ENCODE measurements at regions not wholly inside any gene's neighbourhood (a gene's known extent, or its start where the extent isn't known, plus 50 kb on each side); places are given as distances from the start of the nearest gene placed in this dataset.

DNA sequence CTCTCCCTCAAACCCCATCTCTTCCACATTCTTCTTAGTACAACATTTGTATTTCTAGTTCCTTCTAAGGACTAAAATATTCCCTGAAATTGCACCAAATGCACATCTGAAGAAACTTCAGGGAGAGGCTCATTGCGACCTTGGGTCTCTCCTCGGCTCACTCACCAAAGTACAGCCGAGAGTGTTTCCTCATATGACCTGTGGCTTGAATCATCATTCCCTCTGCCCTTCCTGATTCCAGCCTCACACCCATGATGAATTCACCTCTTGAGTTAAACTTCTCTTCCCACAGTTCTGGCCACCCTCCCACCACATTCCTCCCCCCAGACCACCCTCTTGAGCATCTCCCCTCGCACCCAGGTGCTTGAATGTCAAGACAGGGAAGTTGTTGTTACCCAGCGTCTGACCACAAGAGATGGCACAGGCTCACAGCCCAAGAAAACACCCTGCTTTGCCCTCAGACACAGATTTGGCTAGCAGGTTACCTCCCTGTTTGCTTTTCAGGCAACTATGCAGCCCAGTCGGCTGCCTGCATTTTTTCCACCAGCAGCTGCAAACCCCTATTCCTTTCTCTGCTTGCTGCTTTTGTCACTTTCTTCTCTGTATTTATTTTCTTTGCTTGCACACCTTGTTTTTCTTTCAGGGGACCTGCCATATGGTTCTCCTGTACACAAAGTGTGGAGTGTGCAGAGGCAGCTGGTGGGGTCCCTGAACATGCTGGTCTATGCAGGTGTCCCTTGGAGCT is 214.8 kb downstream of the SPATA18 start:
- ATAC-seq, result no peak
- Histone ChIP-seq H3K4me1 (ENCODE audit: control insufficient read depth in 1 of 2, insufficient read depth in 2 of 2, low read length in 2 of 2) (no peaks in the 10 kb centered on the region), H3K9ac (ENCODE audit: low read length) (no peak overlapping the region), H3K9me3 (ENCODE audit: control insufficient read depth in 1 of 2, insufficient read depth in 1 of 2, low read depth in 1 of 2, low read length in 2 of 2) (no peaks in the 10 kb centered on the region), H3K36me3 (ENCODE audit: control insufficient read depth in 1 of 2, insufficient read depth in 2 of 2, low read length in 2 of 2) (no peaks in the 10 kb centered on the region), H3K27me3 (ENCODE audit: insufficient read depth, low read length) (peaks cover 12% of the 10 kb centered on the region; the same call in 1 of the 2 replicates), H2AFZ (ENCODE audit: low read depth, low read length, poor library complexity, severe bottlenecking) (no peak overlapping the region), H3K9me2 (ENCODE audit: insufficient read depth) (no peaks in the 10 kb centered on the region), H3K27ac (ENCODE audit: low read depth, low read length) (no peak overlapping the region), H3K4me2 (ENCODE audit: low read length) (no peak overlapping the region), H4K20me1 (ENCODE audit: insufficient read depth) (no peaks in the 10 kb centered on the region), H3K4me3 (replicated peaks in 1 of 2; ENCODE audit: low read depth in 1 of 2, low read length in 2 of 2) (no peak overlapping the region), H3K79me2 (ENCODE audit: insufficient read depth, low read length) (no peaks in the 10 kb centered on the region)
- DNase-seq (ENCODE audit: low read depth, low spot score), result no peak
- CTCF ChIA-PET, result no interaction called here
- intact Hi-C loops (cut with micrococcal nuclease), result no loop called here
- no TSS peak for BruUV-seq (replicated peaks)
- RAD21 ChIA-PET (ENCODE audit: low non-redundant PET in 1 of 2, low total read pairs in 2 of 2, uncharacterized antibody in 2 of 2, unreplicated experiment in 2 of 2), result no interaction called here
- TF ChIP-seq, protein P1, sequence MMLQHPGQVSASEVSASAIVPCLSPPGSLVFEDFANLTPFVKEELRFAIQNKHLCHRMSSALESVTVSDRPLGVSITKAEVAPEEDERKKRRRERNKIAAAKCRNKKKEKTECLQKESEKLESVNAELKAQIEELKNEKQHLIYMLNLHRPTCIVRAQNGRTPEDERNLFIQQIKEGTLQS (IDR thresholded peaks at IDR 0.05), result no peak
- no peak for TF ChIP-seq EZH2phosphoT487 (IDR thresholded peaks at IDR 0.05; ENCODE audit: borderline replicate concordance)
- TF ChIP-seq, protein P2, sequence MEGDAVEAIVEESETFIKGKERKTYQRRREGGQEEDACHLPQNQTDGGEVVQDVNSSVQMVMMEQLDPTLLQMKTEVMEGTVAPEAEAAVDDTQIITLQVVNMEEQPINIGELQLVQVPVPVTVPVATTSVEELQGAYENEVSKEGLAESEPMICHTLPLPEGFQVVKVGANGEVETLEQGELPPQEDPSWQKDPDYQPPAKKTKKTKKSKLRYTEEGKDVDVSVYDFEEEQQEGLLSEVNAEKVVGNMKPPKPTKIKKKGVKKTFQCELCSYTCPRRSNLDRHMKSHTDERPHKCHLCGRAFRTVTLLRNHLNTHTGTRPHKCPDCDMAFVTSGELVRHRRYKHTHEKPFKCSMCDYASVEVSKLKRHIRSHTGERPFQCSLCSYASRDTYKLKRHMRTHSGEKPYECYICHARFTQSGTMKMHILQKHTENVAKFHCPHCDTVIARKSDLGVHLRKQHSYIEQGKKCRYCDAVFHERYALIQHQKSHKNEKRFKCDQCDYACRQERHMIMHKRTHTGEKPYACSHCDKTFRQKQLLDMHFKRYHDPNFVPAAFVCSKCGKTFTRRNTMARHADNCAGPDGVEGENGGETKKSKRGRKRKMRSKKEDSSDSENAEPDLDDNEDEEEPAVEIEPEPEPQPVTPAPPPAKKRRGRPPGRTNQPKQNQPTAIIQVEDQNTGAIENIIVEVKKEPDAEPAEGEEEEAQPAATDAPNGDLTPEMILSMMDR (IDR thresholded peaks at IDR 0.05 in 2 of 3, conservative IDR thresholded peaks at IDR 0.05 in 1 of 3; ENCODE audit: borderline replicate concordance in 1 of 3, insufficient read depth in 1 of 3, low read depth in 2 of 3, low read length in 2 of 3), result no peak
- TF ChIP-seq CBX3 (IDR thresholded peaks at IDR 0.05; ENCODE audit: low read depth), result no peak
- TF ChIP-seq SIN3A (IDR thresholded peaks at IDR 0.05; ENCODE audit: low read depth), result no peak
- no peak for TF ChIP-seq EZH2 (IDR thresholded peaks at IDR 0.05)
- TF ChIP-seq, protein P3, sequence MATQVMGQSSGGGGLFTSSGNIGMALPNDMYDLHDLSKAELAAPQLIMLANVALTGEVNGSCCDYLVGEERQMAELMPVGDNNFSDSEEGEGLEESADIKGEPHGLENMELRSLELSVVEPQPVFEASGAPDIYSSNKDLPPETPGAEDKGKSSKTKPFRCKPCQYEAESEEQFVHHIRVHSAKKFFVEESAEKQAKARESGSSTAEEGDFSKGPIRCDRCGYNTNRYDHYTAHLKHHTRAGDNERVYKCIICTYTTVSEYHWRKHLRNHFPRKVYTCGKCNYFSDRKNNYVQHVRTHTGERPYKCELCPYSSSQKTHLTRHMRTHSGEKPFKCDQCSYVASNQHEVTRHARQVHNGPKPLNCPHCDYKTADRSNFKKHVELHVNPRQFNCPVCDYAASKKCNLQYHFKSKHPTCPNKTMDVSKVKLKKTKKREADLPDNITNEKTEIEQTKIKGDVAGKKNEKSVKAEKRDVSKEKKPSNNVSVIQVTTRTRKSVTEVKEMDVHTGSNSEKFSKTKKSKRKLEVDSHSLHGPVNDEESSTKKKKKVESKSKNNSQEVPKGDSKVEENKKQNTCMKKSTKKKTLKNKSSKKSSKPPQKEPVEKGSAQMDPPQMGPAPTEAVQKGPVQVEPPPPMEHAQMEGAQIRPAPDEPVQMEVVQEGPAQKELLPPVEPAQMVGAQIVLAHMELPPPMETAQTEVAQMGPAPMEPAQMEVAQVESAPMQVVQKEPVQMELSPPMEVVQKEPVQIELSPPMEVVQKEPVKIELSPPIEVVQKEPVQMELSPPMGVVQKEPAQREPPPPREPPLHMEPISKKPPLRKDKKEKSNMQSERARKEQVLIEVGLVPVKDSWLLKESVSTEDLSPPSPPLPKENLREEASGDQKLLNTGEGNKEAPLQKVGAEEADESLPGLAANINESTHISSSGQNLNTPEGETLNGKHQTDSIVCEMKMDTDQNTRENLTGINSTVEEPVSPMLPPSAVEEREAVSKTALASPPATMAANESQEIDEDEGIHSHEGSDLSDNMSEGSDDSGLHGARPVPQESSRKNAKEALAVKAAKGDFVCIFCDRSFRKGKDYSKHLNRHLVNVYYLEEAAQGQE (IDR thresholded peaks at IDR 0.05; ENCODE audit: low read depth), result no peak
- no peak for TF ChIP-seq YY1 (IDR thresholded peaks at IDR 0.05; ENCODE audit: extremely low read depth, insufficient replicate concordance, low read depth, low read length)
- POLR2A ChIA-PET, result no interaction called here
